A673 (cell line): ENCODE measurements at regions not wholly inside any gene's neighbourhood (a gene's known extent, or its start where the extent isn't known, plus 50 kb on each side); places are given as distances from the start of the nearest gene placed in this dataset.

ENCODE experiments used
- BruUV-seq: library from RNA; stranded (reverse); fragments of 400-500 nt; replicated peaks from 2 replicates; lab custom pipeline; 2021; lab: Mats Ljungman, UMichigan
- CTCF ChIA-PET: fragments of 300-600 bp; sonication (Branson Sonifier 250); formaldehyde crosslinking; loops from one replicate; lab custom pipeline; 2022; ENCODE audit warnings: antibody characterized with exemption; lab: Charles Lee
- POLR2A ChIA-PET: fragments of 300-600 bp; sonication (Branson Sonifier 250); formaldehyde crosslinking; loops from one replicate; lab custom pipeline; 2022; ENCODE audit warnings: antibody characterized with exemption; ENCODE audit not compliant: low non-redundant PET; lab: Charles Lee
- DNase-seq: peaks from one replicate; pipeline ENCODE4 v3.0.0-alpha.2; 2015; ENCODE audit warnings: low spot score
- H3K27ac ChIP-seq: fragments of 200-600 bp; sonication (generic); 2 replicates; pipeline ENCODE4 v1.5.1; 2016; ENCODE audit warnings: mixed run types, low read depth, mild to moderate bottlenecking, mixed read lengths, antibody characterized with exemption, low read length; ENCODE audit not compliant: poor library complexity, severe bottlenecking
- H3K27me3 ChIP-seq: fragments of 200-600 bp; sonication (generic); replicated peaks from 2 replicates; pipeline ENCODE4 v1.6.1; 2017; ENCODE audit warnings: mixed run types, low read depth, mild to moderate bottlenecking, mixed read lengths, antibody characterized with exemption, low read length; ENCODE audit not compliant: insufficient read depth, poor library complexity
- H3K36me3 ChIP-seq: fragments of 200-600 bp; sonication (generic); 2 replicates; pipeline ENCODE4 v1.6.1; 2016; ENCODE audit warnings: mixed run types, mild to moderate bottlenecking, mixed read lengths, antibody characterized with exemption, low read length; ENCODE audit not compliant: insufficient read depth, poor library complexity, severe bottlenecking
- H3K4me1 ChIP-seq: fragments of 200-600 bp; sonication (generic); 2 replicates; pipeline ENCODE4 v1.6.1; 2017; ENCODE audit warnings: mixed run types, mild to moderate bottlenecking, mixed read lengths, antibody characterized with exemption, low read length; ENCODE audit not compliant: insufficient read depth, poor library complexity, severe bottlenecking
- H3K4me3 ChIP-seq: fragments of 200-600 bp; sonication (generic); 2 replicates; pipeline ENCODE4 v1.5.1; 2016; ENCODE audit warnings: low read depth, mixed run types, mild to moderate bottlenecking, mixed read lengths, low read length; ENCODE audit not compliant: poor library complexity, severe bottlenecking
- H3K9me3 ChIP-seq: fragments of 200-600 bp; sonication (generic); 2 replicates; pipeline ENCODE4 v1.6.1; 2016; ENCODE audit warnings: mixed run types, low read depth, mild to moderate bottlenecking, mixed read lengths, antibody characterized with exemption, low read length; ENCODE audit not compliant: poor library complexity, severe bottlenecking
- EZH2 ChIP-seq: fragments of 200-600 bp; sonication (generic); IDR thresholded peaks from 2 replicates; pipeline ENCODE4 v1.6.1; 2017; ENCODE audit warnings: borderline replicate concordance, low read depth, mild to moderate bottlenecking, mixed read lengths, antibody characterized with exemption, low read length; ENCODE audit not compliant: poor library complexity, severe bottlenecking
- intact Hi-C: fragments of 100-400 bp; cut with micrococcal nuclease; formaldehyde crosslinking; loops from one replicate; pipeline ENCODE4 v1.10.0; 2022; ENCODE audit not compliant: unreplicated experiment
- TF ChIP-seq, protein P1 (sequence below): fragments of 300-800, 200-600 bp; sonication (generic); conservative IDR thresholded peaks from 2 replicates; pipeline ENCODE4 v1.5.1; 2017; ENCODE audit warnings: low read depth, mild to moderate bottlenecking, antibody characterized with exemption, low read length, moderate library complexity, mixed read lengths

DNA sequence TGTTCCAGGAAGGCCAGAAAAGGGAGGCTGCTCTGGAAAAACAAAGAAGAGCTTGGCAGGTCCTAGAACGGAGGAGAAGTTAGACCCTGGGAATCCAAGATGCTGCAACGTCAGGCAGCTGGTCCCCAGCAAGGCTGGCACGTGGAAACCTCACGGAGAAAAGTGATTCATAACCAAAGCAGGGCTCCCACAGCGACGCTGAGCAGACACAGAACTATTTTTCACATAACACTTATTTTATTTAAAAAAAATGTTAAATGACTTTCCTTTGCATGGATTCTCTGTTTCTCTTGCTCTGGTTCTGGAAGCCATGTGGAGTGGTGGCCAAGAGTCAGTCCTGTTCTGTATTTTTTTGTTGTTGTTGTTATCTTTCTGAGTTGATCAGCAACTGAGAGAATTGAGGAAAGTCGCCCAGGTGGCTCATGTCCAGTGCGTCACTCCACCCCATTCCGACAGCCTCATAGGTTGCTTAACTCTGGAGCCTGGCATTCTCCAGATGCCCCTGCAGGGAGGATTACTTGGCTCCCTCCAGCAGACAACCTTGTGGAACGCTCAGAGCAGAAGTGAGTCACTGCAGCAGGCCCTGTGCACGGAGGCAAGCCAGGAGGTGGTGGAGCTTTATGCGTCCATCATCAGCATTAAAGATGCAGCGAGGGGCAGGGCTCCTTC is 229.9 kb upstream of the HDAC4 start:
- ChIA-PET CTCF (no interaction called here), POLR2A (no interaction called here)

DNA sequence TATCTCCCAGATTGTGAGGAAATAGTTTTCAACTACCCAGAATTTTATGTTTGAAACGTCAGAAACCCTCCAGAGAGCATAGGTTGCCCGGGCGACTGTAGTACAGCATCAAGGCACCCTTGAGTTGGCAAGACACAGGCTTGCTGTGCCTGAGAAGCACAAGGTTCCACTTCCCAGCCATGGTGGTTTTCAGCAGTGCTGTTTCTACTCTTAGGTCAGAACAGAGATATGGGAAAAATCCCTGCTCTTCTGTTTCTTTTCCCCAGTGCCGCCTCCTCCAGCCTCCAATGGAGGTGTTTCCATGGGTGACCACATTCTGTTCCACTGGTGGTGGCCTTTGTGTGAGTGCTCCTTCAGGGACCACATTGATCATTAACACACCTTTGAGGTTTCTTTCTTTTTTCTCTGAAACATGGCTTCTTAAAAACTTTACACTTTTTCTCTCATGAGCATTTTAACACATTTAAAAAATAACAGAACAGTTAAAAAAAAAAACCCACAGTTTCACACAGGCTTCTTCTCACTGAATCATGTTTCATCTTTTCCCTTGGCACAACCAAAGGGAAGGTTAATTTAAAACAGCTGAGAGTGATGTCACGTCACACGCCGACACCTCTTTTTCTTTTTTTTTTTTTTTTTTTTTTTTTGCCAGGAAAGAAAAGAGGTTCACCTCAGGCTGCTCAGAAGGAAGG is 229.3 kb upstream of the HDAC4 start:
- ChIA-PET POLR2A (no interaction called here), CTCF (no interaction called here)
- intact Hi-C loops, result no loop called here
- H3K9me3 ChIP-seq, result no peaks in the 10 kb centered on the region
- TF ChIP-seq, protein P1, sequence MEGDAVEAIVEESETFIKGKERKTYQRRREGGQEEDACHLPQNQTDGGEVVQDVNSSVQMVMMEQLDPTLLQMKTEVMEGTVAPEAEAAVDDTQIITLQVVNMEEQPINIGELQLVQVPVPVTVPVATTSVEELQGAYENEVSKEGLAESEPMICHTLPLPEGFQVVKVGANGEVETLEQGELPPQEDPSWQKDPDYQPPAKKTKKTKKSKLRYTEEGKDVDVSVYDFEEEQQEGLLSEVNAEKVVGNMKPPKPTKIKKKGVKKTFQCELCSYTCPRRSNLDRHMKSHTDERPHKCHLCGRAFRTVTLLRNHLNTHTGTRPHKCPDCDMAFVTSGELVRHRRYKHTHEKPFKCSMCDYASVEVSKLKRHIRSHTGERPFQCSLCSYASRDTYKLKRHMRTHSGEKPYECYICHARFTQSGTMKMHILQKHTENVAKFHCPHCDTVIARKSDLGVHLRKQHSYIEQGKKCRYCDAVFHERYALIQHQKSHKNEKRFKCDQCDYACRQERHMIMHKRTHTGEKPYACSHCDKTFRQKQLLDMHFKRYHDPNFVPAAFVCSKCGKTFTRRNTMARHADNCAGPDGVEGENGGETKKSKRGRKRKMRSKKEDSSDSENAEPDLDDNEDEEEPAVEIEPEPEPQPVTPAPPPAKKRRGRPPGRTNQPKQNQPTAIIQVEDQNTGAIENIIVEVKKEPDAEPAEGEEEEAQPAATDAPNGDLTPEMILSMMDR, result no peak
- no peak for TF ChIP-seq EZH2
- no peak for DNase-seq
- no peaks in the 10 kb centered on the region for H3K36me3 ChIP-seq
- no TSS peak for BruUV-seq
- no peak overlapping the region for H3K4me3 ChIP-seq
- no peaks in the 10 kb centered on the region for H3K4me1 ChIP-seq
- H3K27ac ChIP-seq, result no peak overlapping the region
- no peaks in the 10 kb centered on the region for H3K27me3 ChIP-seq

More for the DNA sequence above, 229.9 kb upstream of the HDAC4 start:
- intact Hi-C loops, result no loop called here
- Histone ChIP-seq H3K27me3 (no peaks in the 10 kb centered on the region), H3K36me3 (no peaks in the 10 kb centered on the region), H3K4me3 (no peak overlapping the region), H3K27ac (no peak overlapping the region), H3K4me1 (no peaks in the 10 kb centered on the region), H3K9me3 (no peaks in the 10 kb centered on the region)
- DNase-seq, result peak; percentile 18
- BruUV-seq, result no TSS peak
- TF ChIP-seq, protein P1, result no peak
- no peak for TF ChIP-seq EZH2

DNA sequence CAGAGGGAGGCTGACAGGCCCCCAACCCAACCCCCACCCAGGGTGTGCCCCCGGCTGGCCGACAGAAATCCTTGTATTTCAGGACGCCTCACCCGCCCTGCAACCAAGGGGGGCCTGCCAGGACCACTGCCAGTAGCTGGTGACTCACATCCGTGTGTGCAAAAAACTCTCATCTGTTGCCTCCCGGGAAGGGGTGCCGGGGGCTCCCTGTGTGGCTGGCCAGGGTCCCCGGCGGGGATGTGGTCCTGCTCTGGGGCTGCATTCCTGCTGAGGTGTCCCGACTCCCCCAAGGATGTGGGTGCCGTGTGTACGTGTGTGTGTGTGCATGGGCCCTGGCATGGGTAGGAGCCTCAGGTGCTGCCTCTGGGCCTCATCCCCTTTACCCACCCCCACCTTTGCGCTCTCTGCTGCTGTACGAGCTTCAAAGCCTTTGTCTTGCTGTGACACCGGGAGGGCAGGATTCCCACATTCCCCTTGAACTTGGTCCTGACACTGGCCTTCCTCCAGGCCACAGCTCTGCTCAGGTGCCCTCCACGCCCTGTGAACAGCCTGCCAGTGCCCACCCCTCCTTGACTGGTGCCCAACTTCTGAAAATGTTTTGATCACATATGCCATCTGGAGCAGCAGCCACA is 226.3 kb upstream of the HDAC4 start:
- intact Hi-C loops, result no loop called here
- no peak overlapping the region for H3K27ac ChIP-seq

More for the DNA sequence above, 226.3 kb upstream of the HDAC4 start:
- H3K27me3 ChIP-seq, result no peaks in the 10 kb centered on the region
- no peaks in the 10 kb centered on the region for H3K36me3 ChIP-seq
- POLR2A ChIA-PET, result no interaction called here
- TF ChIP-seq, protein P1, result no peak
- no peak for TF ChIP-seq EZH2
- BruUV-seq, result no TSS peak
- no peak overlapping the region for H3K4me3 ChIP-seq
- H3K9me3 ChIP-seq, result no peaks in the 10 kb centered on the region
- CTCF ChIA-PET, result no interaction called here
- no peaks in the 10 kb centered on the region for H3K4me1 ChIP-seq
- peak; percentile 12 for DNase-seq
